ENCODE measurements at regions not wholly inside any gene's neighbourhood (a gene's known extent, or its start where the extent isn't known, plus 50 kb on each side); places are given as distances from the start of the nearest gene placed in this dataset.

- no peak overlapping the region for H3K27ac ChIP-seq (ENCODE audit: low read depth, low read length, poor library complexity, severe bottlenecking)
- no peaks in the 10 kb centered on the region for H4K20me1 ChIP-seq (ENCODE audit: insufficient read depth, low read length)
- DNase-seq (ENCODE audit: low spot score): no peak
- H3K36me3 ChIP-seq (ENCODE audit: insufficient read depth, low read length): no peaks in the 10 kb centered on the region
- H3K4me2 ChIP-seq (ENCODE audit: low read length): no peak overlapping the region
- no peak overlapping the region for H3K4me3 ChIP-seq (ENCODE audit: low read depth, low read length, poor library complexity, severe bottlenecking)
- H3K9me2 ChIP-seq (ENCODE audit: insufficient read depth, low read length): no peaks in the 10 kb centered on the region
- H3K9me3 ChIP-seq (ENCODE audit: low read length): no peaks in the 10 kb centered on the region
- ChIA-PET CTCF (ENCODE audit: unreplicated experiment) (no interaction called here), POLR2A (interaction anchor here (0.5 to 0.9 kb wide), 3 partner anchors 12 to 379 kb away, joined by 3 to 4 read pairs (median 3); no protein-coding TSS in a partner anchor)
- no TSS peak for BruUV-seq (replicated peaks)
- intact Hi-C loops (cut with micrococcal nuclease; ENCODE audit: unreplicated experiment): no loop called here
- TF ChIP-seq EZH2phosphoT487 (IDR thresholded peaks at IDR 0.05; ENCODE audit: borderline replicate concordance, low read depth, low read length) (no peak), CTCF (conservative IDR thresholded peaks at IDR 0.05; ENCODE audit: low read length) (no peak)
- H3K4me1 ChIP-seq (ENCODE audit: insufficient read depth, low read length, poor library complexity, severe bottlenecking): no peaks in the 10 kb centered on the region
- H2AFZ ChIP-seq (ENCODE audit: low read length): no peak overlapping the region
- no peaks in the 10 kb centered on the region for H3K79me2 ChIP-seq (ENCODE audit: insufficient read depth, low read depth, low read length)
Observed at GRCh38 chr3:5767304-5767703, 579.8 kb downstream of the EDEM1 start.

GRCh38 chr3:5768281-5768945, 580.9 kb downstream of the EDEM1 start:
- Histone ChIP-seq H4K20me1 (ENCODE audit: insufficient read depth, low read length) (no peaks in the 10 kb centered on the region), H3K36me3 (ENCODE audit: insufficient read depth, low read length) (no peaks in the 10 kb centered on the region), H2AFZ (ENCODE audit: low read length) (no peak overlapping the region), H3K4me3 (ENCODE audit: low read depth, low read length, poor library complexity, severe bottlenecking) (no peak overlapping the region), H3K4me1 (ENCODE audit: insufficient read depth, low read length, poor library complexity, severe bottlenecking) (no peaks in the 10 kb centered on the region), H3K27ac (ENCODE audit: low read depth, low read length, poor library complexity, severe bottlenecking) (no peak overlapping the region), H3K9me2 (ENCODE audit: insufficient read depth, low read length) (no peaks in the 10 kb centered on the region), H3K4me2 (ENCODE audit: low read length) (no peak overlapping the region), H3K79me2 (ENCODE audit: insufficient read depth, low read depth, low read length) (no peaks in the 10 kb centered on the region), H3K9me3 (ENCODE audit: low read length) (no peaks in the 10 kb centered on the region)
- no peak for DNase-seq (ENCODE audit: low spot score)
- TF ChIP-seq EZH2phosphoT487 (IDR thresholded peaks at IDR 0.05; ENCODE audit: borderline replicate concordance, low read depth, low read length) (no peak), CTCF (conservative IDR thresholded peaks at IDR 0.05; ENCODE audit: low read length) (no peak)
- CTCF ChIA-PET (ENCODE audit: unreplicated experiment): no interaction called here
- POLR2A ChIA-PET: interaction anchor here (0.9 kb wide), 1 partner anchor 13 kb away, joined by 3 read pairs; no protein-coding TSS in a partner anchor
- intact Hi-C loops (cut with micrococcal nuclease; ENCODE audit: unreplicated experiment): no loop called here
- BruUV-seq (replicated peaks): no TSS peak

GRCh38 chr3:5769825-5770224, 582.3 kb downstream of the EDEM1 start:
- BruUV-seq (replicated peaks): no TSS peak
- POLR2A ChIA-PET: interaction anchor here (0.6 kb wide), 1 partner anchor 30 kb away, joined by 4 read pairs; no protein-coding TSS in a partner anchor
- TF ChIP-seq EZH2phosphoT487 (IDR thresholded peaks at IDR 0.05; ENCODE audit: borderline replicate concordance, low read depth, low read length): no peak
- TF ChIP-seq CTCF (conservative IDR thresholded peaks at IDR 0.05; ENCODE audit: low read length): no peak

More at GRCh38 chr3:5769825-5770224, 582.3 kb downstream of the EDEM1 start:
- Histone ChIP-seq H4K20me1 (ENCODE audit: insufficient read depth, low read length) (no peaks in the 10 kb centered on the region), H3K9me2 (ENCODE audit: insufficient read depth, low read length) (no peaks in the 10 kb centered on the region), H3K27ac (ENCODE audit: low read depth, low read length, poor library complexity, severe bottlenecking) (no peak overlapping the region), H3K4me2 (ENCODE audit: low read length) (no peak overlapping the region), H3K79me2 (ENCODE audit: insufficient read depth, low read depth, low read length) (no peaks in the 10 kb centered on the region), H3K4me3 (ENCODE audit: low read depth, low read length, poor library complexity, severe bottlenecking) (no peak overlapping the region), H3K4me1 (ENCODE audit: insufficient read depth, low read length, poor library complexity, severe bottlenecking) (no peaks in the 10 kb centered on the region), H2AFZ (ENCODE audit: low read length) (no peak overlapping the region), H3K36me3 (ENCODE audit: insufficient read depth, low read length) (no peaks in the 10 kb centered on the region), H3K9me3 (ENCODE audit: low read length) (no peaks in the 10 kb centered on the region)
- intact Hi-C loops (cut with micrococcal nuclease; ENCODE audit: unreplicated experiment): no loop called here
- no peak for DNase-seq (ENCODE audit: low spot score)
- CTCF ChIA-PET (ENCODE audit: unreplicated experiment): no interaction called here

Measured in OCI-LY7 (cell line).